H1 (cell line): ENCODE measurements at regions not wholly inside any gene's neighbourhood (a gene's known extent, or its start where the extent isn't known, plus 50 kb on each side); places are given as distances from the start of the nearest gene placed in this dataset.

Experiments
- CTCF ChIA-PET: fragments of 300-600 bp; sonication (Branson Sonifier 250); formaldehyde crosslinking; loops from one replicate; lab custom pipeline; 2021; ENCODE audit not compliant: partially characterized antibody; lab: Charles Lee
- POLR2A ChIA-PET: fragments of 300-600 bp; sonication (Branson Sonifier 250); formaldehyde crosslinking; loops from one replicate; lab custom pipeline; 2021; ENCODE audit warnings: inconsistent platforms; ENCODE audit not compliant: partially characterized antibody; lab: Charles Lee
- DNase-seq, 2 experiments: peaks; one replicate each; pipeline versions ENCODE4 v3.0.0 to v3.0.0-alpha.2; 2010 to 2022; ENCODE audit warnings: low spot score in 2 of 2, low read depth in 1 of 2, mixed read lengths in 1 of 2
- FAIRE-seq: peaks from 2 replicates; lab custom pipeline; 2011; peaks lifted over from hg19 to GRCh38; lab: Jason Lieb, UNC
- H2AFZ ChIP-seq: 2 replicates; pipeline ENCODE4 v1.8.1; 2012; ENCODE audit warnings: low read length, inconsistent platforms
- H2AK5ac ChIP-seq: 2 replicates; pipeline ENCODE4 v1.6.1; 2013; ENCODE audit warnings: low read depth, low read length
- H2BK120ac ChIP-seq: replicated peaks from 2 replicates; pipeline ENCODE3; 2013; ENCODE audit warnings: low read depth, low read length, inconsistent platforms
- H2BK12ac ChIP-seq: 2 replicates; pipeline ENCODE4 v1.6.1; 2013; ENCODE audit warnings: low read depth, low read length
- H2BK15ac ChIP-seq: 2 replicates; pipeline ENCODE4 v1.6.1; 2013; ENCODE audit warnings: low read length
- H2BK20ac ChIP-seq: 2 replicates; pipeline ENCODE4 v1.6.1; 2013; ENCODE audit warnings: low read length
- H2BK5ac ChIP-seq: 2 replicates; pipeline ENCODE4 v1.6.1; 2013; ENCODE audit warnings: low read depth, low read length
- H3K14ac ChIP-seq: 2 replicates; pipeline ENCODE4 v1.6.1; 2013; ENCODE audit warnings: inconsistent platforms; ENCODE audit not compliant: insufficient read length
- H3K18ac ChIP-seq: 2 replicates; pipeline ENCODE4 v1.6.1; 2013; ENCODE audit warnings: low read length; ENCODE audit errors: extremely low read depth
- H3K23ac ChIP-seq: 2 replicates; pipeline ENCODE4 v1.6.1; 2013; ENCODE audit warnings: inconsistent platforms; ENCODE audit not compliant: insufficient read length
- H3K23me2 ChIP-seq: 2 replicates; pipeline ENCODE4 v1.6.1; 2013; ENCODE audit warnings: low read depth, low read length
- H3K27ac ChIP-seq: 2 replicates; pipeline ENCODE4 v1.6.1; 2011; ENCODE audit warnings: low read depth, low read length, inconsistent platforms
- H3K27me3 ChIP-seq, 4 experiments: replicated peaks in 1 of 4; 1 replicate in 1 of 4; 2 replicates in 3 of 4; pipeline versions ENCODE4 v1.6.1 to v1.8.1; 2011 to 2013; ENCODE audit warnings: low read length in 3 of 4, mild to moderate bottlenecking in 3 of 4, inconsistent platforms in 2 of 4, mixed read lengths in 2 of 4, moderate library complexity in 1 of 4; ENCODE audit not compliant: control insufficient read depth in 3 of 4, insufficient read depth in 3 of 4; ENCODE audit errors: extremely low read depth in 1 of 4
- H3K36me3 ChIP-seq, 4 experiments: 2 replicates each; pipeline versions ENCODE4 v1.6.1 to v1.8.1; 2011 to 2013; ENCODE audit warnings: mild to moderate bottlenecking in 4 of 4, low read length in 3 of 4, moderate library complexity in 2 of 4, control low read depth in 1 of 4, inconsistent platforms in 1 of 4; ENCODE audit not compliant: insufficient read depth in 4 of 4, control insufficient read depth in 2 of 4
- H3K4ac ChIP-seq: replicated peaks from 2 replicates; pipeline ENCODE3; 2013; ENCODE audit warnings: low read length, low read depth, mixed read lengths, inconsistent platforms; ENCODE audit not compliant: insufficient read length
- H3K4me1 ChIP-seq, 4 experiments: replicated peaks in 1 of 4; 1 replicate in 1 of 4; 2 replicates in 3 of 4; pipeline versions ENCODE4 v1.6.1 to v1.8.1; 2011 to 2013; ENCODE audit warnings: low read length in 3 of 4, inconsistent platforms in 2 of 4, mixed read lengths in 1 of 4; ENCODE audit not compliant: insufficient read depth in 4 of 4, control insufficient read depth in 3 of 4
- H3K4me2 ChIP-seq, 2 experiments: 2 replicates each; pipeline versions ENCODE4 v1.6.1 to v1.8.1; 2011 to 2013; ENCODE audit warnings: low read depth in 2 of 2, low read length in 2 of 2, control low read depth in 1 of 2, inconsistent platforms in 1 of 2, mild to moderate bottlenecking in 1 of 2; ENCODE audit not compliant: insufficient read depth in 1 of 2
- H3K4me3 ChIP-seq, 4 experiments: fragments of 200-600, 300-600 bp in 1 of 4; sonication (generic), shearing (Covaris generic), sonication (Bioruptor Twin) in 1 of 4; 2 replicates each; pipeline versions ENCODE4 v1.5.1 to v1.8.1; 2011 to 2016; ENCODE audit warnings: low read length in 4 of 4, low read depth in 3 of 4, control low read depth in 2 of 4, inconsistent platforms in 2 of 4, mild to moderate bottlenecking in 2 of 4, mixed read lengths in 1 of 4, moderate library complexity in 1 of 4; ENCODE audit not compliant: insufficient read depth in 2 of 4; ENCODE audit errors: extremely low read depth in 1 of 4
- H3K56ac ChIP-seq: replicated peaks from 2 replicates; pipeline ENCODE3; 2013; ENCODE audit warnings: low read depth, mild to moderate bottlenecking, mixed read lengths, low read length, inconsistent platforms; ENCODE audit not compliant: insufficient read length
- H3K79me1 ChIP-seq: 2 replicates; pipeline ENCODE4 v1.6.1; 2013; ENCODE audit warnings: low read depth, low read length, control low read depth
- H3K79me2 ChIP-seq, 2 experiments: 2 replicates each; pipeline versions ENCODE4 v1.6.1 to v1.8.1; 2012 to 2013; ENCODE audit warnings: low read length in 2 of 2, mild to moderate bottlenecking in 2 of 2, inconsistent platforms in 1 of 2; ENCODE audit not compliant: insufficient read depth in 2 of 2, control insufficient read depth in 1 of 2
- H3K9ac ChIP-seq, 4 experiments: replicated peaks in 1 of 4; 1 replicate in 1 of 4; 2 replicates in 3 of 4; pipeline versions ENCODE4 v1.6.1 to v1.8.1; 2011 to 2013; ENCODE audit warnings: low read depth in 3 of 4, low read length in 3 of 4, control low read depth in 2 of 4, mild to moderate bottlenecking in 2 of 4, moderate library complexity in 2 of 4, inconsistent platforms in 1 of 4; ENCODE audit errors: extremely low read depth in 1 of 4
- H3K9me3 ChIP-seq, 2 experiments: 2 replicates each; pipeline versions ENCODE4 v1.6.1 to v1.8.1; 2012 to 2013; ENCODE audit warnings: mild to moderate bottlenecking in 2 of 2, moderate library complexity in 2 of 2, control low read depth in 1 of 2, inconsistent platforms in 1 of 2, low read depth in 1 of 2, low read length in 1 of 2, mixed read lengths in 1 of 2; ENCODE audit not compliant: insufficient read depth in 2 of 2
- H4K20me1 ChIP-seq, 2 experiments: replicated peaks in 1 of 2; 2 replicates each; pipeline versions ENCODE3 to v1.8.1; 2011 to 2013; ENCODE audit warnings: inconsistent platforms in 2 of 2, low read length in 2 of 2, mild to moderate bottlenecking in 1 of 2; ENCODE audit not compliant: insufficient read depth in 2 of 2, control insufficient read depth in 1 of 2
- H4K5ac ChIP-seq: 2 replicates; pipeline ENCODE4 v1.6.1; 2013; ENCODE audit warnings: low read length, low read depth, mixed read lengths, inconsistent platforms; ENCODE audit not compliant: insufficient read length
- H4K8ac ChIP-seq: 2 replicates; pipeline ENCODE4 v1.8.0; 2013; ENCODE audit warnings: mild to moderate bottlenecking, moderate library complexity, low read length, inconsistent platforms; ENCODE audit not compliant: insufficient read depth; ENCODE audit errors: extremely low read depth
- H4K91ac ChIP-seq: replicated peaks from 2 replicates; pipeline ENCODE3; 2013; ENCODE audit warnings: low read length, mixed read lengths, inconsistent platforms; ENCODE audit not compliant: insufficient read length
- CEBPB ChIP-seq: IDR thresholded peaks from 2 replicates; pipeline ENCODE4 v1.6.1; 2012; ENCODE audit warnings: low read depth, low read length
- CREB1 ChIP-seq: IDR thresholded peaks from 2 replicates; pipeline ENCODE4 v1.6.1; 2012; ENCODE audit warnings: inconsistent platforms
- GTF2F1 ChIP-seq: IDR thresholded peaks from 2 replicates; pipeline ENCODE4 v1.6.1; 2012; ENCODE audit warnings: low read depth, low read length, improper control_type of control experiment, borderline replicate concordance
- PHF8 ChIP-seq: fragments of 200-600 bp; sonication (generic); conservative IDR thresholded peaks from 2 replicates; pipeline ENCODE4 v1.7.1; 2012; ENCODE audit warnings: low read depth, mild to moderate bottlenecking, inconsistent platforms, low read length, moderate library complexity
- SIRT6 ChIP-seq: IDR thresholded peaks from one replicate; pipeline ENCODE4 v1.7.1; 2012; ENCODE audit warnings: low read length, inconsistent platforms
- WGBS, 2 experiments: shearing (Covaris generic) in 1 of 2; methylation state at CpG; one replicate each; pipeline versions ENCODE4 v1.1.6 to v1.1.7; 2013 to 2015; ENCODE audit warnings: low lambda C conversion rate in 2 of 2, mixed read lengths in 2 of 2, inconsistent platforms in 1 of 2, low coverage in 1 of 2, missing lambda C conversion rate in 1 of 2; ENCODE audit not compliant: insufficient replicate concordance in 2 of 2, insufficient coverage in 1 of 2, insufficient read length in 1 of 2; ENCODE audit errors: extremely low coverage in 1 of 2, missing lambda C conversion rate in 1 of 2; 5-methylcytosine and 5-hydroxymethylcytosine counted together

DNA sequence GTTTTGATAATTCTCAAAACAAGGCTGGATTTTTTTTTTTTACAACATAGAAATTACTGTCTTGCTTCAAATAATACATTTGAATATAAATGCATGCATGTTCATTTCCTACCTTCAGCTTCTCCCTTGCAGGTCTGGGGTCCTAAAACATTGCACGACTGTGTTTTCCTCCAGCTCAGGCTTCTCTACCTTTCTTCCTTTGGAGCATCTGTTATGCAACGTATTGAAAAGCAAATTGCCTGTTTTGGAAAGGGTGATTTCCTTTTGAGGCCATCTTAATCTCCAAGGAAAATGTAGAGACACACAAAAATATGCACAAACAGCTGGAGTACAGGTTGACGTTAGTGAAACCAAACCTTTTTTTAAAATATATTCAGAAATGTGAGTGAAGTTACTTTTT is 115.6 kb upstream of the TLL1 start:
- no peak overlapping the region for H3K56ac ChIP-seq
- H3K27me3 ChIP-seq = no peaks in the 10 kb centered on the region
- no peak overlapping the region for H2BK5ac ChIP-seq
- H2BK12ac ChIP-seq = no peak overlapping the region
- CTCF ChIA-PET = interaction anchor here (0.7 to 1.6 kb wide), 3 partner anchors 13 to 312 kb away, joined by 3 read pairs; no protein-coding TSS in a partner anchor
- 0 out of 2 replicates have a peak overlapping the region, but pooled peaks have one; percentile 67 for H2AFZ ChIP-seq
- no peak overlapping the region for H2BK120ac ChIP-seq
- H3K4me1 ChIP-seq = peaks cover 0 to 9% (median 1%) of the 10 kb centered on the region in 4 experiments; a peak in 3 of 7 replicates
- H2BK15ac ChIP-seq = no peak overlapping the region
- H3K79me2 ChIP-seq = no peaks in the 10 kb centered on the region
- H3K23ac ChIP-seq = no peak overlapping the region
- H4K5ac ChIP-seq = peak overlapping the region; percentile 67
- H4K20me1 ChIP-seq = no peaks in the 10 kb centered on the region
- WGBS, 2 experiments = 7% methylated on average over 3 of the region's 3 CpGs; no CpG with 5 or more reads in 1 of the 2 experiments
- FAIRE-seq (peak; percentile 48), DNase-seq (no peak)
- H3K4me3 ChIP-seq = no peak overlapping the region; a peak in 1 of 8 replicates
- POLR2A ChIA-PET = no interaction called here
- H2AK5ac ChIP-seq = no peak overlapping the region
- no peak overlapping the region for H3K9ac ChIP-seq
- H3K14ac ChIP-seq = no peak overlapping the region
- no peaks in the 10 kb centered on the region for H3K79me1 ChIP-seq
- H3K18ac ChIP-seq = no peak overlapping the region
- TF ChIP-seq GTF2F1 (no peak), CREB1 (no peak), SIRT6 (no peak), PHF8 (no peak), CEBPB (peak; percentile 45)
- TF ChIP-seq, all 59 proteins: peak for 1
- no peaks in the 10 kb centered on the region for H3K9me3 ChIP-seq
- no peak overlapping the region for H3K27ac ChIP-seq
- no peaks in the 10 kb centered on the region for H3K23me2 ChIP-seq
- no peak overlapping the region for H3K4ac ChIP-seq
- H4K8ac ChIP-seq = no peak overlapping the region
- H4K91ac ChIP-seq = no peak overlapping the region
- no peaks in the 10 kb centered on the region for H3K36me3 ChIP-seq
- H2BK20ac ChIP-seq = no peak overlapping the region
- peak overlapping the region; percentile 11 to 50; a peak in 2 of 4 replicates for H3K4me2 ChIP-seq
